Stimulated activated CD4-positive, alpha-beta T cell treated with anti-CD3 and anti-CD28 coated beads, TNF-alpha, amount 100 ng/mL, for 4 hours (primary cell): ENCODE measurements at regions not wholly inside any gene's neighbourhood (a gene's known extent, or its start where the extent isn't known, plus 50 kb on each side); places are given as distances from the start of the nearest gene placed in this dataset.
"Not testable (repeated sequence)": the region's sequence is repeated elsewhere in the genome, so short reads cannot be mapped to it uniquely, and the experiment has no call there.

Experiments
- DNase-seq, 3 experiments: peaks; one replicate each; pipeline ENCODE4 v3.0.0-alpha.2; 2020; ENCODE audit warnings: low read depth in 3 of 3

DNA sequence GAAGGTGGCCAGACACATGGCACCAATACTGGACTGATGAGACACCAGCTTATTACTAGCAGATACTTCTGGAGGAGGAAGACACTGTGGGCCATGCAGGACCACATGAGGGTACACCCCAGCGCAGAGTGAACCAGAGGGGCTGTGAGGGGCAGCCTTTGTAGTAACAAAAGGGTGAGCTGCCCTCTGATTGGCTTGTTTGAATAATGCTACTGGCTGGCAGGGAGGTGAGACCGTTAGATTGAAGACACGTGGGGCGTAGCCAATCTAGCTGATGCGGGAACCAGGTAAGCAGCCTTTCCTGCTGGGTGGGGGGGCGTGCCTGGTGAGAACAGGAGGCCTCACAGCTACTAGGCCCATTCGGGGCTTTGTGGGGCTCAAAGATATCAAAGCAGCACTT, 102.8 kb upstream of the SEC14L1 start:
- no peak for DNase-seq

- no peak for DNase-seq
These were observed 101.7 kb upstream of the SEC14L1 start for GRCh38 chr17:77038884-77039555.

GRCh38 chr17:77042476-77043231, 98.1 kb upstream of the SEC14L1 start:
- DNase-seq, result no peak

DNA sequence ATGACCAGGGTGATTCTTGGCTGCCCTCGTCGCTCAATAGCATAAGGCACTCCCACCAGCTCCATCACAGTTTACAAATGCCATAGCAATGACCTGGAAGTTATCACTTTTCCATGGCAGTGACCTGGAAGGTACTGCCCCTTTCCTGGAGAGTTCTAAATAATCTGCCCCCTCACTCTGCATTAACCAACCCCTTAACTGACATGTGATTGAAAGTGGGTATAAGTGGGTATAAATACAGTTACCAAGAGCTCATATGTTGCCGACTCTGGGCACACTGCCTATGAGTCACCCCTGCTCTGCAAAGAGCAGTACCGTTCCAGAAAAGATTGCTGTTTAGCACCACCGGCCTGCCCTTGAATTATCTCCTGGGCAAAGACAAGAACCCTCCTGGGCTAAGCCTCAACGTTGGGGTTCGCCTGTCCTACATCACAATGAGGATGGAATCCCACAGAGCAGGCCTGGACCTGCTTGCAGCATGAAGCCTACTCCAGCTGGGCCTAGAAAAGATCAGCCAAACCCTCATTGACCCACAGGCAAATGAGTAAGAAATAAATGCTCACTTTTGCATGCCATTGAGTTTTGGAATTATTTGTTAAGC, 95.2 kb upstream of the SEC14L1 start:
- no peak for DNase-seq

- DNase-seq, result no peak
These were observed 91.3 kb upstream of the SEC14L1 start for GRCh38 chr17:77049440-77049839.

DNA sequence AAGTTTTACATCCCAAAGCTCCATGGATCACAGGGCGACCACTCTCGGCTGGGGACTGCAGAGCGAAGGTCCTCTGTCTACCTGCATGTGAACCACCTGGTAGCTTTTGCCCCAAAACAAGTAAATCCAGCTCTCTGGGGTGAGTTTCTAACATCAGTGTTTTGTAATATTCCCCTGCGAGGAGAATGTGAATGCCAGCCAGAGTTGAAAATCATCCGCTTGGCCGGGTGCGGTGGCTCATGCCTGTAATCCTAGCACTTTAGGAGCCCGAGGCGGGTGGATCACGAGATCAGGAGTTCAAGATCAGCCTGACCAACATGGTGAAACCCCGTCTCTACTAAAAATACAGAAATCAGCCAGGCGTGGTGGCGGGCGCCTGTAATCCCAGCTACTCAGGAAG, 89.9 kb upstream of the SEC14L1 start:
- not testable (repeated sequence) for DNase-seq

DNA sequence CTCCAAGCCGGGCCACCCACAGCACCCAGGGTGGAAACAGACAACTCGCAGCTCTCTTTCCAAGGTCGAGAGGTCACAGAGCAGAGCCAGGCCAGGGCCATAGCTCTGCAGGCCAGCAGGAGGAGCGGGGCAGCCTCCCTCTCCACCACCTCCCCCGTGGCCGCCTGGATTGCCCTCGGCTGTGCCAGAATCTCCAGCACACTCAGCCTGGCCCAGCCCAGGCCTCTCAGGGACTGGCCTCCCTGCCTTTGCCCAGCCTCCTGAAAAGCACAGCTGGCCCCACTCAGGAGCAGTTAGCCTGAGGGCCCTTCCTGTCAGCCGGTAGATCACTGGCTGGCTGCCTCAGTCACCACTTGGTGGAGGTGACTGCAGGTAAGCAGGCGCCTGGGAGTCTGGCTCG, 85.8 kb upstream of the SEC14L1 start:
- no peak for DNase-seq

DNA sequence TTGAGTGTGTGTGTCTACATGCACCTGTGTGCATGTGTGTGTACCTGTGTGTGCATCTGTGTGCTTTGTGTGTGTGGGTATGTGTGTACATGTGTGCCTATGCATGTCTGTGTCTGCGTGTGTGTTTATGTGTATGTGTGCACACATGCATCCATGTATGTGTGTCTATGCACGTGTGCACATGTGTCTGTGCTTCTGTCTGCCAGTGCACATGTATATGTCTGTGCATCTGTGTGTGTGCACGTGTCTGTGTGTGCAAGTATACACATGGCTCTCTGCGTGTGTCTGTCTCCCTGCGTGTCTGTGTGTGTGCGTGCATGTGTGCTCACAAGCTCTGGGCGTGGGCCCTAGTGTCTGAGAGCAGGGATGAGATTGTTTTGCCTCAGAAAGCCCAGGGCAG, 85.3 kb upstream of the SEC14L1 start:
- DNase-seq, result no peak

DNA sequence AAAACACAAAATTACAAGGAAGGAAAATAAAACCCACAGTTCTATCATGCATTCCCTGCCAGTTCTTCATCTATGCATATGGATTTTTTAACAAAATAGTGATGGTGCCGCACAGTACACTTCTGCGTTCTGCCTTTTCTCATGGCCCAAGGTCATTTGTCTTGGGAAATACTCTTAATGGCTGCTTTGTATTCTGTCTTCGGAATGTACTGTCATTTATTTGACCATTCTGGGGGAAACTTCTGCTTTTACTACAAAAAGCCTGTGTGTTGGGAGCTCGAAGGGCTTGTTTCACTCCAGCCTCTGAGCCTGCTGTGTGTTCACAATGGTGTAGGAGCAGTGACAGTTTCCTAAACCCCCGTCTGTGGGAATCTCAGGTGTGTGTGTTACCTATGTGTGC, 82.8 kb upstream of the SEC14L1 start:
- no peak for DNase-seq

- no peak for DNase-seq
These were observed 79.1 kb upstream of the SEC14L1 start for GRCh38 chr17:77061669-77062068.

- no peak for DNase-seq
These were observed 76.2 kb upstream of the SEC14L1 start for GRCh38 chr17:77064598-77064997.

DNA sequence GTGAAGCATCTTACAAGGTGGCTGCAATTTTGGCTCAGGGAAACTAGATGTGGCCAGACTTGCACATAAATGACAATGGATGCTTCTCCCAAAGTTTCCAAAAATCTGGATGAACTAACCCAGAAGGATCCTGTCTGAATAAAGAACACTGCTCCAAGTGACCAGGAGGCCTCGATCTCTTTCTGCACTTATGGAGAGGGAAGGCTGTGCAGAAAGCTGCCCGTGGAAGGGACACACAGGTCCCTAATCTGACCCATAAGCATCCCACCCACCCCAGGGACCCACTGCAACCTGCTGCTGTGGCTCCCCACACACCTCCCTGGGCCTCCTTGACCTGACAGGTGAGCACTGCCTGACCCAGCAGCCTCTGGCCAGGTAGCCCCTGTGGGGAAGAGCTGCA, 74.6 kb upstream of the SEC14L1 start:
- no peak for DNase-seq

DNA sequence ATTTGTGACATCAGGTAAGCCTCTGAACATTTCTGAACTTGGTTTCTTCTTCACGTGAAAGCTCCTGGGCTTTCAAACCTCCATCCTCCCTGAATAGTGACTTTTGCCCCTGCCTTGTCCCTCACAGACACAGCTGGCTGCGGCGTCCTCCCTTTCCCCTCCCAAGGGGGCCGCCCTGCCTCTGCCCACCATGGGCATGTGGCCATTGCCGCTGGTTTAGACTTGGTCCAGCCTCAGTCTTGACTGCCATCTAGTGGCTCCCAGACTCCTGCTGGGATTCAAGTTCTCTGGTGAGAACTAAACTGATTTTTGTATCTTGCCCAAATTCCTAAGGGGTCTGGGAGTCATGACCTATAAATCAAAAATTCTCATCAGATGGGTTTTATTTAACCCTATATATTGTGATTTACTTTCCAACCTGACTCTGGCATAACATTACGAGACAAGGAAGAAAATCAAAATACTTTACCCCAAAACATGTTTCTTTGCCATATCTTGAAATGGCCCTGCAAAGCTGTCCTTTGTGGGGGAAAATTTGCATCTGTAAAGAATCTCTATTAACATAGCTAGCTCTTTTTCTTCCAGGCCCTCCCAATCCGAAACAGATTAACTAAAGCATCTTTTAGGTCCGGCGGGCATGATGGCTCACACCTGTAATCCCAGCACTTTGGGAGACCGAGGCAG, 73.9 kb upstream of the SEC14L1 start:
- DNase-seq, result not testable (repeated sequence)

DNA sequence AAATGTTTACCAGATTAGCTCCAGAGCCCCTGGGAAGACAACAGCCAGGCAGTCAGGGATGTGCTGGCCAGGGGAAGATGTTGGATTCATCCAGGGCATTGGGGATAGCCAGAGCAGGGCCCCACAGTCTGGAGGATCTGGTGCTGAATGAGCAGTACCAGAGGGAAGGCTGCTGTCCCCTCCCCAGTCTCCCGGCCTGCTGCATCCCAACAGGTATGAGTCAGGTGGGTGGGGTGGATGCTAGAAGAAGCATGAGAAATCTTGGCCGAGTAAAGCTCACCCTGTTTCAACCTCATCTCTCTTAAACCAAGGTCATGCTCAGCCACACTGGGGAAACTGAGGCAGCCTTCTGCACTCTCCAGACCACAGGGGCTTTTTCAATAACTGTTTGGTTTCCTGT, 71.9 kb upstream of the SEC14L1 start:
- no peak for DNase-seq

DNA sequence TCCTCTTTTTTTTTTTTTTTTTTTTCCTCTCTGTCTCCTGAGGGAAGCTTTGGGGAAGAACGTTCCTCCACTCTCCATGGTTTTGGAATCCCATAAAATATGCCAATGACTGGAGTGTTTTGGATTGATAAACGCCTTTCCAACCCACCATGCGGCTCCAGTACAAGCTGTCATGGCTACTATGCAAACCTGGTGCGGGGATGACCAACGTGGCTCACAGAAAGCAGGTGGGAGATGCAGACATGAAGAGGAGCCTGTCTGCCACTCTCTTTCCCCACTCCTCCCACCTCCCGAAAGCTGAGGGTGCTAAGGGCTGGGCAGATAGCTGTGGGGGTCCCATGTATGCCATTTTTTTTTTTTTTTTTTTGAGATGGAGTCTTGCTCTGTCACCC, 69.9 kb upstream of the SEC14L1 start:
- DNase-seq, result no peak

GRCh38 chr17:77071925-77072490, 68.8 kb upstream of the SEC14L1 start:
- DNase-seq, result no peak

- DNase-seq, result no peak
These were observed 68.1 kb upstream of the SEC14L1 start for GRCh38 chr17:77072670-77073069.

DNA sequence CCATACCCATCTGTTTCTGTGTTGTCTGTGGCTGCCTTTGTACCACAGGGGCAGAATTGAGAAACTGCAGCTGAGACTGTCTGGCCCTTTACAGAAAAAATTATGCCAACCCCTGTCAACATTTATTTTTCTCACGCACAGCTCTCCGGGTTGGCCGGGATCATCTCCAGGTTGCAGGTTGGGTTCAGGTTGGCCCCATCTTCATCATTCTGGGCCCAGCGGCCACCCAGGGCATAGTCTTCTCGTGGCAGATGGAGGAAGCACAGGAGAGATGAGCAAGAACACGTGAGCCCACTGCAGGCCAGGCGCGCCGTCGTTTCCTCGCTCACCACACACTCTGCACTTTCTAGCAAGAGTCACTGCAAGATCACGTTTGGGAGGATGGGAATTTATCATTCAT, 66.1 kb upstream of the SEC14L1 start:
- no peak for DNase-seq

GRCh38 chr17:77076124-77076830, 64.5 kb upstream of the SEC14L1 start:
- no peak for DNase-seq

- DNase-seq, result no peak
These were observed 57.2 kb upstream of the SEC14L1 start for GRCh38 chr17:77083531-77083930.

GRCh38 chr17:77085926-77086432, 54.8 kb upstream of the SEC14L1 start:
- DNase-seq, result no peak
